ENCODE measurements at regions not wholly inside any gene's neighbourhood (a gene's known extent, or its start where the extent isn't known, plus 50 kb on each side); places are given as distances from the start of the nearest gene placed in this dataset.
"Not testable (repeated sequence)": the region's sequence is repeated elsewhere in the genome, so short reads cannot be mapped to it uniquely, and the experiment has no call there.

DNA sequence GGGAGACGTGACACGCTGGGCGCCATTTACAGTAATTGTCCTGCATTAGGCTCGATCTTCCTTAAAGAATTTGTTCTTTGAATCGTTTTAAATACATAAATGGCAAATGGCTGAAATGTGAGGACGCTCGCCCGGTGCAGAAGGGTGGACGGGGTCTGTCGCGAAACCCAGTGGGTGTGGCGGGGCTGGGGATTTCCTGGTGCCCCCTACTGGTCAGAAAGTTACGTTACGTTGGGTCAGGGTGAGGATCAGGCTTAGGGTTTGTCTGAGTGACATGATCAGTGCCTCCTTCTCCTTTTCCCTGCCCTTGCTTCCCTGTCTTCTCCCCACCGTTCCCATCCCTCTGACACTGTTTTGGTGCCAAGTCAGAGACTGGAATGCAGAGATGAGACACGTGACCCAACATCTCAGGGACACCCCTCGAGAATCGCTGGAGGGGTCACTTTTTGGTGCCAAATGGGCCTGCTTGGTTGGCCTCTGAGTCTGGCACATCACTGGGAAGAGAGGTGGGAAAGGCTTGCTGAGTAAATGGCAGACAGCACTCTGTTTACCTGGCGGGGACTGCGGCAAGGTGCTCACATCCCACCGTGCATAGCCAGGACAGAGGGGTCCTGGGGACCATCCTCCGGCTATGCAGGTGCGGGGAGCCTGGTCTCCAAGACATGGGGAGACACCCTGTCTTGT, 1107.6 kb downstream of the BRD1 start:
- H3K27me3 ChIP-seq: no peaks in the 10 kb centered on the region
- no peak overlapping the region for H3K4me3 ChIP-seq
- no peaks in the 10 kb centered on the region for H3K36me3 ChIP-seq
- no peaks in the 10 kb centered on the region for H3K4me1 ChIP-seq (ENCODE audit: insufficient read depth)
- intact Hi-C loops (cut with DNase I): no loop called here
- H3K27ac ChIP-seq: no peak overlapping the region
- WGBS, 3 donors: 87 to 91% (median 91%) methylated on average over 23 of the region's 23 CpGs
- no peak for DNase-seq
- no peaks in the 10 kb centered on the region for H3K9me3 ChIP-seq
- TF ChIP-seq POLR2A (IDR thresholded peaks at IDR 0.05) (no peak), EP300 (IDR thresholded peaks at IDR 0.05) (no peak)
- TF ChIP-seq, protein P1, sequence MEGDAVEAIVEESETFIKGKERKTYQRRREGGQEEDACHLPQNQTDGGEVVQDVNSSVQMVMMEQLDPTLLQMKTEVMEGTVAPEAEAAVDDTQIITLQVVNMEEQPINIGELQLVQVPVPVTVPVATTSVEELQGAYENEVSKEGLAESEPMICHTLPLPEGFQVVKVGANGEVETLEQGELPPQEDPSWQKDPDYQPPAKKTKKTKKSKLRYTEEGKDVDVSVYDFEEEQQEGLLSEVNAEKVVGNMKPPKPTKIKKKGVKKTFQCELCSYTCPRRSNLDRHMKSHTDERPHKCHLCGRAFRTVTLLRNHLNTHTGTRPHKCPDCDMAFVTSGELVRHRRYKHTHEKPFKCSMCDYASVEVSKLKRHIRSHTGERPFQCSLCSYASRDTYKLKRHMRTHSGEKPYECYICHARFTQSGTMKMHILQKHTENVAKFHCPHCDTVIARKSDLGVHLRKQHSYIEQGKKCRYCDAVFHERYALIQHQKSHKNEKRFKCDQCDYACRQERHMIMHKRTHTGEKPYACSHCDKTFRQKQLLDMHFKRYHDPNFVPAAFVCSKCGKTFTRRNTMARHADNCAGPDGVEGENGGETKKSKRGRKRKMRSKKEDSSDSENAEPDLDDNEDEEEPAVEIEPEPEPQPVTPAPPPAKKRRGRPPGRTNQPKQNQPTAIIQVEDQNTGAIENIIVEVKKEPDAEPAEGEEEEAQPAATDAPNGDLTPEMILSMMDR (IDR thresholded peaks at IDR 0.05): no peak

GRCh38 chr22:48718818-48719500, 1108.7 kb downstream of the BRD1 start:
- 69 to 78% (median 72%) methylated on average over 22 of the region's 22 CpGs for WGBS, 3 donors
- Histone ChIP-seq H3K9me3 (no peaks in the 10 kb centered on the region), H3K27me3 (no peaks in the 10 kb centered on the region), H3K4me3 (no peak overlapping the region), H3K27ac (no peak overlapping the region), H3K36me3 (no peaks in the 10 kb centered on the region), H3K4me1 (ENCODE audit: insufficient read depth) (no peaks in the 10 kb centered on the region)
- intact Hi-C loops (cut with DNase I): no loop called here
- no peak for TF ChIP-seq EP300 (IDR thresholded peaks at IDR 0.05)
- TF ChIP-seq, protein P1 (IDR thresholded peaks at IDR 0.05): no peak
- no peak for TF ChIP-seq POLR2A (IDR thresholded peaks at IDR 0.05)
- DNase-seq: no peak

- 82 to 90% (median 89%) methylated on average over 29 to 31 of the region's 31 CpGs for WGBS, 3 donors
- no peaks in the 10 kb centered on the region for H3K36me3 ChIP-seq
- no peak for TF ChIP-seq POLR2A (IDR thresholded peaks at IDR 0.05)
- TF ChIP-seq, protein P1 (IDR thresholded peaks at IDR 0.05): no peak
- TF ChIP-seq EP300 (IDR thresholded peaks at IDR 0.05): no peak
- H3K27ac ChIP-seq: no peak overlapping the region
- DNase-seq: no peak
- H3K4me3 ChIP-seq: no peak overlapping the region
- no peaks in the 10 kb centered on the region for H3K9me3 ChIP-seq
- no peaks in the 10 kb centered on the region for H3K4me1 ChIP-seq (ENCODE audit: insufficient read depth)
- intact Hi-C loops (cut with DNase I): no loop called here
- no peaks in the 10 kb centered on the region for H3K27me3 ChIP-seq
Observed at GRCh38 chr22:48717883-48718817, 1109.5 kb downstream of the BRD1 start.

DNA sequence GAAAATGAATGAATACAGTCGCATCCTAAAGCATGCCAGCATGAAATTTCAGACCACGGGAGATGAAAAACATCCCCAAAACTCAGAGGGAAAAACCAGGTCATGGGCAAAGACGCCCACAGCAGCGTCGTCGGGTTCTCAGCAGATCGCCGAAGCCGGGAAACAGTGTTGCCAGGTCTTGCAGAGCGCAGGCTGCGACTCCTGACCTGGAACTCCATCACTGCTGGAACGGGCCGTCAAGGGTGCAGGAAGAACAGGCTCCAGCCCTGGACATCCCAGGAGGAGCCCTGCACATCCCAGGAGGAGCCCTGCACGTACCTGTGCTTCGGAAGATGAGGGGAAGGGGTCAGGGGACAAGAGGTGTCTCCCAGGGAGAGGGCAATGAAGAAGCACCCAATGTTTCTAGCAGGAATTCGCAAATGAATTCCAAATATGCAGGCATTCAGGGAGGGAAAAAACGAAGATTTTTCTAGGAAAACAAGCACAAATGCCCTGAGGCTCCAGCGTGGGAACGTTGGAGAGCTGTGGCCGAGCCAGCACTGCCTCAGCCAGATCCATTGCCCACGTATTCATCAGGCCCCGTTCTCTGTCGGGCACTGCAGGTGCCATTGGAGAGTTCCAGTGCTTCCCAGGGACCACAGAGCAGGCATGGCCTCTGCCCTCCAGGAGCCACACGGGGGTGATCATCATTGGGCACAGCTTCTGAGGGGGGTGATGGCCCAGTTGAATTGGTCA, 1110.4 kb downstream of the BRD1 start:
- 55 to 66% (median 57%) methylated on average over 24 of the region's 24 CpGs for WGBS, 3 donors
- no peaks in the 10 kb centered on the region for H3K36me3 ChIP-seq
- no peak for DNase-seq

DNA sequence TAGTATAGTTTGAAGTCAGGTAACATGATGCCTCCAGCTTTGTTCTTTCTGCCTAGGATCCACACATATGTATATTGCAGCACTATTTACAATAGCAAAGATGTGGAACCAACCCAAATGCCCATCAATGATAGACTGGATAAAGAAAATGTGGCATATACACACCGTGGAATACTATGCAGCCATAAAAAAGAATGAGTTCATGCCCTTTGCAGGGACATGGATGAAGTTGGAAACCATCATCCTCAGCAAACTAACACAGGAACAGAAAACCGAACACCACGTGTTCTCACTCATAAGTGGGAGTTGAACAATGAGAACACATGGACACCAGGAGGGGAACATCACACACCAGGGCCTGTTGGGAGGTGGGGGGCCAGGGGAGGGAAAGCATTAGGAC, 1111.5 kb downstream of the BRD1 start:
- DNase-seq; H3K4me1 ChIP-seq (ENCODE audit: insufficient read depth); H3K4me3 ChIP-seq; intact Hi-C loops (cut with DNase I); H3K9me3 ChIP-seq; H3K27me3 ChIP-seq; H3K27ac ChIP-seq; H3K36me3 ChIP-seq: not testable (repeated sequence)
- 62 to 94% (median 64%) methylated on average over 3 of the region's 3 CpGs for WGBS, 3 donors

More for the DNA sequence above, 1110.4 kb downstream of the BRD1 start:
- no peaks in the 10 kb centered on the region for H3K9me3 ChIP-seq
- no peak overlapping the region for H3K27ac ChIP-seq
- intact Hi-C loops (cut with DNase I): no loop called here
- TF ChIP-seq EP300 (IDR thresholded peaks at IDR 0.05): no peak
- no peak overlapping the region for H3K4me3 ChIP-seq
- H3K4me1 ChIP-seq (ENCODE audit: insufficient read depth): no peaks in the 10 kb centered on the region
- no peaks in the 10 kb centered on the region for H3K27me3 ChIP-seq
